ENCODE measurements at regions not wholly inside any gene's neighbourhood (a gene's known extent, or its start where the extent isn't known, plus 50 kb on each side); places are given as distances from the start of the nearest gene placed in this dataset.

- no peak for TF ChIP-seq ZSCAN18 (CRISPR knock-in tag; IDR thresholded peaks at IDR 0.05)
Observed at GRCh38 chr2:182482511-182482910, 55.7 kb upstream of the PDE1A start (continued).

- DNase-seq (ENCODE audit: low spot score) (no peak), ATAC-seq (peak; percentile 85)
- TF ChIP-seq TEAD1 (CRISPR knock-in tag; IDR thresholded peaks at IDR 0.05) (0 out of 2 replicates have a peak, but pooled peaks have one; percentile 23), ESRRA (CRISPR knock-in tag; IDR thresholded peaks at IDR 0.05; ENCODE audit: borderline replicate concordance) (no peak)
- peaks cover 2% of the 10 kb centered on the region; the same call in 1 of the 2 replicates for H3K27me3 Mint-ChIP-seq (ENCODE audit: low read depth)
- CTCF ChIA-PET, result no interaction called here
- H3K27ac Mint-ChIP-seq, result peak overlapping the region; percentile 90
- H3K4me3 Mint-ChIP-seq, result no peak overlapping the region
- H3K9me3 Mint-ChIP-seq, result peaks cover 8% of the 10 kb centered on the region; the same call in 1 of the 2 replicates
- H3K4me1 Mint-ChIP-seq, result peaks cover 27% of the 10 kb centered on the region
- H3K36me3 Mint-ChIP-seq, result no peaks in the 10 kb centered on the region
- POLR2A ChIA-PET, result no interaction called here
Observed at GRCh38 chr2:182496596-182496995, 69.8 kb upstream of the PDE1A start.

- DNase-seq (ENCODE audit: low spot score), result no peak
- CTCF ChIA-PET, result interaction anchor here (1.2 kb wide), 1 partner anchor 11 kb away, joined by 3 read pairs; no protein-coding TSS in a partner anchor
Observed at GRCh38 chr2:182499706-182500470, 73.1 kb upstream of the PDE1A start.

More at GRCh38 chr2:182499706-182500470, 73.1 kb upstream of the PDE1A start:
- peak overlapping the region; percentile 92 for H3K27ac Mint-ChIP-seq
- no peak for TF ChIP-seq ZNF532 (CRISPR knock-in tag; IDR thresholded peaks at IDR 0.05; ENCODE audit: borderline replicate concordance)
- TF ChIP-seq NR2C2 (CRISPR knock-in tag; IDR thresholded peaks at IDR 0.05), result no peak
- no peak for TF ChIP-seq ETV6 (CRISPR knock-in tag; IDR thresholded peaks at IDR 0.05)
- TF ChIP-seq NFE2L1 (CRISPR knock-in tag; IDR thresholded peaks at IDR 0.05), result no peak
- TF ChIP-seq ZNF512 (CRISPR knock-in tag; IDR thresholded peaks at IDR 0.05; ENCODE audit: borderline replicate concordance), result no peak
- no peak for TF ChIP-seq ZSCAN18 (CRISPR knock-in tag; IDR thresholded peaks at IDR 0.05)
- POLR2A ChIA-PET, result interaction anchor here (0.6 kb wide), 1 partner anchor 128 kb away, joined by 3 read pairs; no protein-coding TSS in a partner anchor
- H3K27me3 Mint-ChIP-seq (ENCODE audit: low read depth), result no peaks in the 10 kb centered on the region
- ATAC-seq, result peak; percentile 77
- H3K4me3 Mint-ChIP-seq, result no peak overlapping the region; the same call in 1 of the 2 replicates
- H3K9me3 Mint-ChIP-seq, result no peaks in the 10 kb centered on the region
- H3K36me3 Mint-ChIP-seq, result no peaks in the 10 kb centered on the region
- peaks cover 28% of the 10 kb centered on the region for H3K4me1 Mint-ChIP-seq

Data from WTC11 (cell line).